ENCODE measurements at regions not wholly inside any gene's neighbourhood (a gene's known extent, or its start where the extent isn't known, plus 50 kb on each side); places are given as distances from the start of the nearest gene placed in this dataset.
A peak's percentile ranks its signal among the peaks of the same experiment; 100 is the strongest.

- no peaks in the 10 kb centered on the region for H3K4me1 ChIP-seq (ENCODE audit: control insufficient read depth, insufficient read depth, low read length)
- no peak overlapping the region for H3K4me3 ChIP-seq (ENCODE audit: low read length)
- 20% methylated on average over 8 of the region's 8 CpGs for WGBS
- no peak overlapping the region for H3K27ac ChIP-seq (ENCODE audit: low read length)
- intact Hi-C loops (cut with DNase I) = no loop called here
- H3K27me3 ChIP-seq (ENCODE audit: control insufficient read depth, insufficient read depth) = no peaks in the 10 kb centered on the region
- DNase-seq = no peak
- H3K9me3 ChIP-seq (ENCODE audit: control insufficient read depth, low read length) = no peaks in the 10 kb centered on the region
- peak; percentile 53 to 71 for ATAC-seq
Observed at GRCh38 chr3:146912241-146913015, 307.3 kb upstream of the PLSCR5 start.

- Histone ChIP-seq H3K9me3 (ENCODE audit: control insufficient read depth, low read length) (no peaks in the 10 kb centered on the region), H3K27ac (ENCODE audit: low read length) (no peak overlapping the region), H3K4me3 (ENCODE audit: low read length) (no peak overlapping the region), H3K27me3 (ENCODE audit: control insufficient read depth, insufficient read depth) (no peaks in the 10 kb centered on the region), H3K4me1 (ENCODE audit: control insufficient read depth, insufficient read depth, low read length) (no peaks in the 10 kb centered on the region)
- intact Hi-C loops (cut with DNase I) = loop anchor here in 1 of 4 donors (10.0 kb wide), 1 partner anchor 79 kb away; no protein-coding TSS in a partner anchor
- peak; percentile 13 to 52 (median 23) for DNase-seq
- peak; percentile 90 to 97 for ATAC-seq
- WGBS = 45% methylated on average over 3 of the region's 3 CpGs
Observed at GRCh38 chr3:146903927-146904326, 298.8 kb upstream of the PLSCR5 start.

- Histone ChIP-seq H3K27me3 (ENCODE audit: control insufficient read depth, insufficient read depth) (no peaks in the 10 kb centered on the region), H3K9me3 (ENCODE audit: control insufficient read depth, low read length) (no peaks in the 10 kb centered on the region), H3K4me1 (ENCODE audit: control insufficient read depth, insufficient read depth, low read length) (no peaks in the 10 kb centered on the region), H3K4me3 (ENCODE audit: low read length) (no peak overlapping the region), H3K27ac (ENCODE audit: low read length) (no peak overlapping the region)
- intact Hi-C loops (cut with DNase I) = no loop called here
- ATAC-seq = no peak
- WGBS = 64% methylated on average over 3 of the region's 3 CpGs
- no peak for DNase-seq
Observed at GRCh38 chr3:146899171-146899570, 294.0 kb upstream of the PLSCR5 start.

- DNase-seq = no peak
- intact Hi-C loops (cut with DNase I) = no loop called here
- 71% methylated on average over 4 of the region's 4 CpGs for WGBS
- no peaks in the 10 kb centered on the region for H3K9me3 ChIP-seq (ENCODE audit: control insufficient read depth, low read length)
- no peaks in the 10 kb centered on the region for H3K4me1 ChIP-seq (ENCODE audit: control insufficient read depth, insufficient read depth, low read length)
- H3K27ac ChIP-seq (ENCODE audit: low read length) = no peak overlapping the region
- no peaks in the 10 kb centered on the region for H3K27me3 ChIP-seq (ENCODE audit: control insufficient read depth, insufficient read depth)
- ATAC-seq = no peak
- H3K4me3 ChIP-seq (ENCODE audit: low read length) = no peak overlapping the region
Observed at GRCh38 chr3:146896711-146897110, 291.6 kb upstream of the PLSCR5 start.

- Histone ChIP-seq H3K27ac (ENCODE audit: low read length) (no peak overlapping the region), H3K4me3 (ENCODE audit: low read length) (no peak overlapping the region), H3K27me3 (ENCODE audit: control insufficient read depth, insufficient read depth) (no peaks in the 10 kb centered on the region), H3K9me3 (ENCODE audit: control insufficient read depth, low read length) (no peaks in the 10 kb centered on the region), H3K4me1 (ENCODE audit: control insufficient read depth, insufficient read depth, low read length) (no peaks in the 10 kb centered on the region)
- no peak for DNase-seq
- WGBS = 39% methylated on average over 4 of the region's 4 CpGs
- ATAC-seq = no peak
- intact Hi-C loops (cut with DNase I) = no loop called here
Observed at GRCh38 chr3:146895026-146895749, 290.0 kb upstream of the PLSCR5 start.

- Histone ChIP-seq H3K4me1 (ENCODE audit: control insufficient read depth, insufficient read depth, low read length) (no peaks in the 10 kb centered on the region), H3K9me3 (ENCODE audit: control insufficient read depth, low read length) (no peaks in the 10 kb centered on the region), H3K27ac (ENCODE audit: low read length) (no peak overlapping the region), H3K4me3 (ENCODE audit: low read length) (no peak overlapping the region), H3K27me3 (ENCODE audit: control insufficient read depth, insufficient read depth) (no peaks in the 10 kb centered on the region)
- no peak for DNase-seq
- no peak for ATAC-seq
- intact Hi-C loops (cut with DNase I) = no loop called here
- 76% methylated on average over 1 of the region's 1 CpG for WGBS
Observed at GRCh38 chr3:146894406-146894805, 289.3 kb upstream of the PLSCR5 start.

- no peaks in the 10 kb centered on the region for H3K27me3 ChIP-seq (ENCODE audit: control insufficient read depth, insufficient read depth)
- no peak for DNase-seq
- no peak overlapping the region for H3K27ac ChIP-seq (ENCODE audit: low read length)
- no peaks in the 10 kb centered on the region for H3K4me1 ChIP-seq (ENCODE audit: control insufficient read depth, insufficient read depth, low read length)
- no peaks in the 10 kb centered on the region for H3K9me3 ChIP-seq (ENCODE audit: control insufficient read depth, low read length)
- intact Hi-C loops (cut with DNase I) = no loop called here
- H3K4me3 ChIP-seq (ENCODE audit: low read length) = no peak overlapping the region
- ATAC-seq = no peak
- 84% methylated on average over 5 of the region's 5 CpGs for WGBS
Observed at GRCh38 chr3:146892041-146892440, 286.9 kb upstream of the PLSCR5 start.

- no peaks in the 10 kb centered on the region for H3K4me1 ChIP-seq (ENCODE audit: control insufficient read depth, insufficient read depth, low read length)
- no peak overlapping the region for H3K27ac ChIP-seq (ENCODE audit: low read length)
- no peak for ATAC-seq
- no peak for DNase-seq
- no peaks in the 10 kb centered on the region for H3K27me3 ChIP-seq (ENCODE audit: control insufficient read depth, insufficient read depth)
- WGBS = 59% methylated on average over 1 of the region's 1 CpG
- intact Hi-C loops (cut with DNase I) = no loop called here
- no peaks in the 10 kb centered on the region for H3K9me3 ChIP-seq (ENCODE audit: control insufficient read depth, low read length)
- H3K4me3 ChIP-seq (ENCODE audit: low read length) = no peak overlapping the region
Observed at GRCh38 chr3:146889626-146890025, 284.5 kb upstream of the PLSCR5 start.

- DNase-seq (no peak), ATAC-seq (no peak)
- Histone ChIP-seq H3K4me3 (ENCODE audit: low read length) (no peak overlapping the region), H3K27me3 (ENCODE audit: control insufficient read depth, insufficient read depth) (no peaks in the 10 kb centered on the region), H3K4me1 (ENCODE audit: control insufficient read depth, insufficient read depth, low read length) (no peaks in the 10 kb centered on the region), H3K9me3 (ENCODE audit: control insufficient read depth, low read length) (no peaks in the 10 kb centered on the region), H3K27ac (ENCODE audit: low read length) (no peak overlapping the region)
- intact Hi-C loops (cut with DNase I) = no loop called here
- 82% methylated on average over 4 of the region's 4 CpGs for WGBS
Observed at GRCh38 chr3:146888176-146888575, 283.0 kb upstream of the PLSCR5 start.

- ATAC-seq (no peak), DNase-seq (no peak)
- Histone ChIP-seq H3K27ac (ENCODE audit: low read length) (no peak overlapping the region), H3K27me3 (ENCODE audit: control insufficient read depth, insufficient read depth) (no peaks in the 10 kb centered on the region), H3K4me3 (ENCODE audit: low read length) (no peak overlapping the region), H3K4me1 (ENCODE audit: control insufficient read depth, insufficient read depth, low read length) (no peaks in the 10 kb centered on the region), H3K9me3 (ENCODE audit: control insufficient read depth, low read length) (no peaks in the 10 kb centered on the region)
- intact Hi-C loops (cut with DNase I) = no loop called here
- 56% methylated on average over 4 of the region's 4 CpGs for WGBS
Observed at GRCh38 chr3:146884721-146885120, 279.6 kb upstream of the PLSCR5 start.

- intact Hi-C loops (cut with DNase I) = no loop called here
- Histone ChIP-seq H3K9me3 (ENCODE audit: control insufficient read depth, low read length) (no peaks in the 10 kb centered on the region), H3K27ac (ENCODE audit: low read length) (no peak overlapping the region), H3K4me1 (ENCODE audit: control insufficient read depth, insufficient read depth, low read length) (no peaks in the 10 kb centered on the region), H3K27me3 (ENCODE audit: control insufficient read depth, insufficient read depth) (no peaks in the 10 kb centered on the region), H3K4me3 (ENCODE audit: low read length) (no peak overlapping the region)
- no peak for ATAC-seq
- no peak for DNase-seq
- WGBS = 85% methylated on average over 2 of the region's 2 CpGs
Observed at GRCh38 chr3:146884296-146884695, 279.1 kb upstream of the PLSCR5 start.
